ENCODE measurements at regions not wholly inside any gene's neighbourhood (a gene's known extent, or its start where the extent isn't known, plus 50 kb on each side); places are given as distances from the start of the nearest gene placed in this dataset.

- TF ChIP-seq CTCF (IDR thresholded peaks at IDR 0.05) (no peak), POLR2A (IDR thresholded peaks at IDR 0.05) (no peak)
These were observed 327.1 kb upstream of the MTNR1B start for GRCh38 chr11:92642177-92642931.

Measured in body of pancreas (tissue), 4 donors.